GM13976 (cell line): ENCODE measurements at regions not wholly inside any gene's neighbourhood (a gene's known extent, or its start where the extent isn't known, plus 50 kb on each side); places are given as distances from the start of the nearest gene placed in this dataset.

Source experiments
- DNase-seq: peaks from one replicate; pipeline ENCODE4 v3.0.0; 2012; ENCODE audit warnings: low spot score
- in situ Hi-C: fragments of 300-500 bp; cut with MboI; formaldehyde crosslinking; loops from one replicate; pipeline ENCODE4 v1.12.0; 2022; ENCODE audit warnings: low sequenced_read_pairs, mixed read lengths, inconsistent platforms; ENCODE audit not compliant: unreplicated experiment
- TF ChIP-seq, protein P1 (sequence below): IDR thresholded peaks from 2 replicates; pipeline ENCODE4 v1.5.1; 2012; ENCODE audit warnings: borderline replicate concordance, mild to moderate bottlenecking; ENCODE audit not compliant: insufficient read depth; ENCODE audit errors: extremely low read depth, missing control alignments, control extremely low read depth

GRCh38 chr6:121764493-121764892, 329.0 kb downstream of the GJA1 start:
- in situ Hi-C loops, result no loop called here
- DNase-seq, result no peak
- TF ChIP-seq, protein P1, sequence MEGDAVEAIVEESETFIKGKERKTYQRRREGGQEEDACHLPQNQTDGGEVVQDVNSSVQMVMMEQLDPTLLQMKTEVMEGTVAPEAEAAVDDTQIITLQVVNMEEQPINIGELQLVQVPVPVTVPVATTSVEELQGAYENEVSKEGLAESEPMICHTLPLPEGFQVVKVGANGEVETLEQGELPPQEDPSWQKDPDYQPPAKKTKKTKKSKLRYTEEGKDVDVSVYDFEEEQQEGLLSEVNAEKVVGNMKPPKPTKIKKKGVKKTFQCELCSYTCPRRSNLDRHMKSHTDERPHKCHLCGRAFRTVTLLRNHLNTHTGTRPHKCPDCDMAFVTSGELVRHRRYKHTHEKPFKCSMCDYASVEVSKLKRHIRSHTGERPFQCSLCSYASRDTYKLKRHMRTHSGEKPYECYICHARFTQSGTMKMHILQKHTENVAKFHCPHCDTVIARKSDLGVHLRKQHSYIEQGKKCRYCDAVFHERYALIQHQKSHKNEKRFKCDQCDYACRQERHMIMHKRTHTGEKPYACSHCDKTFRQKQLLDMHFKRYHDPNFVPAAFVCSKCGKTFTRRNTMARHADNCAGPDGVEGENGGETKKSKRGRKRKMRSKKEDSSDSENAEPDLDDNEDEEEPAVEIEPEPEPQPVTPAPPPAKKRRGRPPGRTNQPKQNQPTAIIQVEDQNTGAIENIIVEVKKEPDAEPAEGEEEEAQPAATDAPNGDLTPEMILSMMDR, result no peak

GRCh38 chr6:121765060-121765459, 329.6 kb downstream of the GJA1 start:
- in situ Hi-C loops, result no loop called here
- no peak for DNase-seq
- TF ChIP-seq, protein P1, result no peak

DNA sequence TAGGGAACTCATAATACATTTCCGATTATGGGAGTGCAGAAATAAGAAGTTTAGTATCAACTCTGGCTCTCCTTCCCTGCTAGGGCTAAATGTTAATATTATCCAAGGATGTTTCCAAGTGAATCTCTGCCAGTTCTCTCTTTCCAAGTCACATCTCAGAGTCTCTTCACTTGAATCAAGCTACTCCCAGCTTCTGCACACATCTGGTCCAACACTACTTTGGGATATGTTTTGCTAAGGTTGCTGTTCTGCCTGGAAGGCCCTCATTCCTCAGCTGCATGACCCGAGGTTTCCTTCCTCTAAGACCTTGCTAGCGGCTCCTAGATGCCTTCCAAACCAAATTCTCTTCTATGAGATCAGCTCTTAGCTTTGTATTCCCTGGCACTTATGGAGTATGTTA, 331.8 kb downstream of the GJA1 start:
- TF ChIP-seq, protein P1, result no peak
- in situ Hi-C loops, result no loop called here
- no peak for DNase-seq

GRCh38 chr6:121770943-121771342, 335.5 kb downstream of the GJA1 start:
- TF ChIP-seq, protein P1, result no peak
- no peak for DNase-seq
- in situ Hi-C loops, result no loop called here

DNA sequence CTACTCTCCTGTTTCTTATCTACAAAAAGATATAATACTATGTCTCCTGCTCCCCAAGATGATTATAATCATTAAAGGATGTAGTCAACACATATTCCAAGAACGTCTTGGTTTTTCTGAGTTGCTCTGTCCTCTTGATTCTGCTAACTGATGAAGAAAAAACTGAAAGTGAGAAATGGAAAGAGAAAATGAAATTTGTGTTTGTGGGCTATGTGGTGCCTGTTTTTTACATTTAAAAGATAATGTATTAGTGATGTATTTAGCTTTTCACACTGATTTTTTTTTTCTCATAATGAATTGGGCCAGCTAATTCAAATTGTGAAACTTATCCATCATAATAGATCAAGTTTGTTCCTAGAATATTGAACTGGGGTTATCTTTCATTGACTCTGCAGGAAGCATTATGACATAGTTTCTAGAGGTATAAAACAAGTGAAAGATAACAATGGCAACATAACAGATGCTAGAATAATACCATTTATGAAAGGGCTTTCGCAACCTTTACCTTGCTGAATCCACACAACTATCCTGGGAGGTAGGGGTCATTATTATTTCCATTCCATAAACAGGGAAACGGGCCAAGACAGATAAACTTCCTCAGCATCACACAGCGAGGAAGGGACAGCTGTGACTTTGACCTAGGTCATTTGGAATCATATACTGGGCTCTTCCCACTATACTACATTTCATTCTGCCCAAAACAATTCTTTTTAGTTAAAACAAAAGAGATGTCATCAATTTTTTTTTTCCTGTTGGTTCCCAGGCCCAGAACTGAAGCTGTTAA, 336.7 kb downstream of the GJA1 start:
- in situ Hi-C loops, result no loop called here
- TF ChIP-seq, protein P1, result no peak

GRCh38 chr6:121776054-121776453, 340.6 kb downstream of the GJA1 start:
- TF ChIP-seq, protein P1, result no peak
- DNase-seq, result no peak
- in situ Hi-C loops, result no loop called here

More for the DNA sequence above, 336.7 kb downstream of the GJA1 start:
- peak; percentile 28 for DNase-seq
